ENCODE measurements at regions not wholly inside any gene's neighbourhood (a gene's known extent, or its start where the extent isn't known, plus 50 kb on each side); places are given as distances from the start of the nearest gene placed in this dataset.

DNA sequence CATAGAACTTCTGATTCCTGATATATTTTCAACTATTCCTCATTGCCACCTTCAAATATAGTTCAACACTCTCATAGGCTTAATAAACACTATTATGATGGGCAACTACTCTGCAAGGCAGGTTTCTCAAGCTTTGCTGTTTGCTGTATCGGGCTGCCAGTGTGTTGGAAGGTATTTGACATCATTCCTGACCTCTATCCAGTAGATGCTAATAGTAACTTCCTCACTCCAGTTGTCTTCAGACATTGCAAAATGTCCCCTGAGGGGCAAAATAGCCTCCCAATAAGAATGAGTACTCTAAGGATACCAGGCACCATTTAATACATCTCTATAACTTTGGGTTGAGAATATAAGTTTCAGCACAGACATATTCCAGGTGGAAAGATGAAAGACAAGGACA is 147.5 kb upstream of the PFN2 start:
- no peak for DNase-seq
- no peak overlapping the region for H3K4me2 ChIP-seq (ENCODE audit: insufficient read depth, insufficient read length, low read length)
- H3K27me3 Mint-ChIP-seq (ENCODE audit: low read depth), result peaks cover 3% of the 10 kb centered on the region
- no peak overlapping the region for H3K9ac ChIP-seq (ENCODE audit: extremely low read depth, insufficient read length, low read length)
- H4K20me1 ChIP-seq (ENCODE audit: control insufficient read depth, insufficient read depth, insufficient read length), result no peaks in the 10 kb centered on the region
- no peak overlapping the region for H3K18ac ChIP-seq (ENCODE audit: insufficient read length, low read depth, low read length)
- no peak overlapping the region for H2BK15ac ChIP-seq (ENCODE audit: low read depth, low read length)
- H3K27me3 ChIP-seq (ENCODE audit: insufficient read depth, low read length), result no peaks in the 10 kb centered on the region
- peaks cover 9% of the 10 kb centered on the region; the same call in 1 of the 2 replicates for H3K4me1 ChIP-seq (ENCODE audit: insufficient read depth, low read length)
- H3K27ac ChIP-seq (ENCODE audit: insufficient read length, low read depth, low read length), result no peak overlapping the region
- H3K79me2 ChIP-seq (ENCODE audit: insufficient read depth, low read length), result no peaks in the 10 kb centered on the region
- no peak overlapping the region for H2BK20ac ChIP-seq (ENCODE audit: low read depth, low read length, poor library complexity, severe bottlenecking)
- H3K27ac Mint-ChIP-seq, result no peak overlapping the region
- no peaks in the 10 kb centered on the region for H3K9me3 ChIP-seq (ENCODE audit: control insufficient read depth, low read depth, low read length)
- H3K23me2 ChIP-seq (ENCODE audit: insufficient read length, low read depth, low read length, poor library complexity, severe bottlenecking), result no peaks in the 10 kb centered on the region
- H2BK12ac ChIP-seq (ENCODE audit: insufficient read length, low read depth, low read length), result no peak overlapping the region
- WGBS (ENCODE audit: extremely low coverage, insufficient read length, low lambda C conversion rate), result no CpG with 5 or more reads among the region's 1 CpG
- no peak overlapping the region for H3T11ph ChIP-seq (ENCODE audit: low read length)
- no peak overlapping the region for H4K91ac ChIP-seq (ENCODE audit: insufficient read length, low read depth, low read length)
- no peak overlapping the region for H3K56ac ChIP-seq (ENCODE audit: insufficient read length, low read depth, low read length)
- H3K4me3 Mint-ChIP-seq, result no peak overlapping the region
- H2BK120ac ChIP-seq (ENCODE audit: low read depth, low read length, poor library complexity, severe bottlenecking), result no peak overlapping the region
- H2AFZ ChIP-seq (ENCODE audit: low read length), result no peak overlapping the region
- peaks cover 2 to 3% of the 10 kb centered on the region in 2 experiments; a peak in 2 of 5 replicates for H3K9me3 Mint-ChIP-seq
- H3K4ac ChIP-seq (ENCODE audit: low read depth, low read length), result no peak overlapping the region
- no peak overlapping the region for H2BK5ac ChIP-seq (ENCODE audit: insufficient read length, low read length)
- H4K8ac ChIP-seq (replicated peaks; ENCODE audit: insufficient read length, low read depth, low read length), result no peak overlapping the region
- no peak overlapping the region for H4K5ac ChIP-seq (ENCODE audit: insufficient read length, low read depth, low read length)
- no peak overlapping the region for H3K14ac ChIP-seq (ENCODE audit: insufficient read depth, low read length)
- no peak overlapping the region for H3K23ac ChIP-seq (ENCODE audit: insufficient read length, low read depth, low read length)
- H2AK5ac ChIP-seq (ENCODE audit: insufficient read length, low read length), result no peak overlapping the region
- peaks cover 48% of the 10 kb centered on the region in 2 experiments for H3K4me1 Mint-ChIP-seq
- H3K79me1 ChIP-seq (ENCODE audit: insufficient read depth, low read depth, low read length, poor library complexity, severe bottlenecking), result no peaks in the 10 kb centered on the region
- no peak for TF ChIP-seq CTCF (conservative IDR thresholded peaks at IDR 0.05)
- peaks cover 0 to 11% (median 4%) of the 10 kb centered on the region in 3 experiments; a peak in 5 of 7 replicates for H3K36me3 Mint-ChIP-seq (ENCODE audit: insufficient read depth in 1 of 3, low read depth in 3 of 3)
